Type B pancreatic cell (in vitro differentiated cells): ENCODE measurements at regions not wholly inside any gene's neighbourhood (a gene's known extent, or its start where the extent isn't known, plus 50 kb on each side); places are given as distances from the start of the nearest gene placed in this dataset.

Source experiments
- DNase-seq: peaks from one replicate; pipeline ENCODE4 v3.0.0; 2021; ENCODE audit warnings: mixed read lengths; ENCODE audit not compliant: unreplicated experiment; ENCODE audit errors: extremely low spot score
- H3K27ac Mint-ChIP-seq: 2 replicates; pipeline ENCODE4 v1.8.0; 2021; ENCODE audit warnings: mild to moderate bottlenecking, mixed read lengths
- H3K27me3 Mint-ChIP-seq: 2 replicates; pipeline ENCODE4 v1.8.0; 2021; ENCODE audit warnings: mixed read lengths
- H3K36me3 Mint-ChIP-seq: 2 replicates; pipeline ENCODE4 v1.8.0; 2021; ENCODE audit warnings: mixed read lengths
- H3K4me1 Mint-ChIP-seq: one replicate; pipeline ENCODE4 v1.8.0; 2021; ENCODE audit warnings: mixed read lengths; ENCODE audit not compliant: unreplicated experiment
- H3K4me3 Mint-ChIP-seq: 2 replicates; pipeline ENCODE4 v1.8.0; 2021; ENCODE audit warnings: mild to moderate bottlenecking, mixed read lengths
- H3K9me3 Mint-ChIP-seq: 2 replicates; pipeline ENCODE4 v1.8.0; 2021; ENCODE audit warnings: mixed read lengths
- CTCF ChIP-seq: fragments of 200-600 bp; sonication (generic); conservative IDR thresholded peaks from 2 replicates; pipeline ENCODE4 v1.5.0; 2021; ENCODE audit warnings: antibody characterized with exemption, mild to moderate bottlenecking

- Mint-ChIP-seq H3K9me3 (no peaks in the 10 kb centered on the region), H3K4me1 (peaks cover 19% of the 10 kb centered on the region), H3K27me3 (no peaks in the 10 kb centered on the region), H3K27ac (no peak overlapping the region), H3K36me3 (no peaks in the 10 kb centered on the region), H3K4me3 (no peak overlapping the region)
- no peak for DNase-seq
- no peak for TF ChIP-seq CTCF
Observed at GRCh38 chr12:116361414-116362223, 84.1 kb upstream of the MED13L start.

- peaks cover 5% of the 10 kb centered on the region for H3K9me3 Mint-ChIP-seq
- no peaks in the 10 kb centered on the region for H3K36me3 Mint-ChIP-seq
- no peaks in the 10 kb centered on the region for H3K27me3 Mint-ChIP-seq
Observed at GRCh38 chr12:116365114-116365513, 87.6 kb upstream of the MED13L start.

GRCh38 chr12:116365606-116366455, 88.3 kb upstream of the MED13L start:
- Mint-ChIP-seq H3K27ac (no peak overlapping the region), H3K4me3 (no peak overlapping the region), H3K9me3 (peaks cover 5% of the 10 kb centered on the region), H3K27me3 (no peaks in the 10 kb centered on the region), H3K4me1 (peaks cover 21% of the 10 kb centered on the region), H3K36me3 (no peaks in the 10 kb centered on the region)
- TF ChIP-seq CTCF: no peak
- no peak for DNase-seq

More at GRCh38 chr12:116365114-116365513, 87.6 kb upstream of the MED13L start:
- Mint-ChIP-seq H3K4me3 (no peak overlapping the region), H3K4me1 (peaks cover 18% of the 10 kb centered on the region), H3K27ac (peak overlapping the region; percentile 46)
- DNase-seq: no peak
- TF ChIP-seq CTCF: no peak

- H3K4me1 Mint-ChIP-seq: peaks cover 27% of the 10 kb centered on the region
- H3K4me3 Mint-ChIP-seq: no peak overlapping the region
Observed at GRCh38 chr12:116366456-116366776, 88.9 kb upstream of the MED13L start.

GRCh38 chr12:116366824-116367223, 89.3 kb upstream of the MED13L start:
- no peaks in the 10 kb centered on the region for H3K27me3 Mint-ChIP-seq
- H3K4me1 Mint-ChIP-seq: peaks cover 28% of the 10 kb centered on the region
- H3K4me3 Mint-ChIP-seq: no peak overlapping the region
- no peak for TF ChIP-seq CTCF
- H3K9me3 Mint-ChIP-seq: peaks cover 5% of the 10 kb centered on the region
- H3K36me3 Mint-ChIP-seq: no peaks in the 10 kb centered on the region
- H3K27ac Mint-ChIP-seq: no peak overlapping the region
- no peak for DNase-seq

More at GRCh38 chr12:116366456-116366776, 88.9 kb upstream of the MED13L start:
- no peak for TF ChIP-seq CTCF
- Mint-ChIP-seq H3K36me3 (no peaks in the 10 kb centered on the region), H3K27me3 (no peaks in the 10 kb centered on the region), H3K9me3 (peaks cover 5% of the 10 kb centered on the region), H3K27ac (no peak overlapping the region)
- DNase-seq: no peak
